Esophagus muscularis mucosa (tissue), 4 donors: ENCODE measurements at regions not wholly inside any gene's neighbourhood (a gene's known extent, or its start where the extent isn't known, plus 50 kb on each side); places are given as distances from the start of the nearest gene placed in this dataset.

Experiments
- DNase-seq: peaks from one replicate; pipeline ENCODE4 v3.0.0-alpha.2; 2017; ENCODE audit errors: extremely low spot score
- H3K27ac ChIP-seq, 4 donors: fragments of 200-600 bp; sonication (generic); replicated peaks in 1 of 4; 1 replicate in 3 of 4; 2 replicates in 1 of 4; pipeline ENCODE4 v1.5.1; 2016 to 2019; ENCODE audit warnings: mild to moderate bottlenecking in 1 of 4
- H3K27me3 ChIP-seq, 4 donors: fragments of 200-600 bp; sonication (generic); one replicate each; pipeline versions ENCODE4 v1.5.1 to v1.6.0; 2016 to 2019
- H3K36me3 ChIP-seq, 4 donors: fragments of 200-600 bp; sonication (generic); one replicate each; pipeline ENCODE4 v1.5.1; 2016 to 2019
- H3K4me1 ChIP-seq, 4 donors: fragments of 200-600 bp; sonication (generic); one replicate each; pipeline ENCODE4 v1.5.1; 2016 to 2019
- H3K4me3 ChIP-seq, 4 donors: fragments of 200-600 bp; sonication (generic); 1 replicate in 2 of 4; 2 replicates in 2 of 4; pipeline ENCODE4 v1.5.1; 2016 to 2019; ENCODE audit warnings: mild to moderate bottlenecking in 4 of 4, moderate library complexity in 1 of 4
- H3K9me3 ChIP-seq, 4 donors: fragments of 200-600 bp; sonication (generic); 1 replicate in 3 of 4; 2 replicates in 1 of 4; pipeline ENCODE4 v1.5.1; 2016 to 2019
- EP300 ChIP-seq: sonication (generic); formaldehyde crosslinking; IDR thresholded peaks from one replicate; pipeline ENCODE4 v1.6.1; 2017; ENCODE audit warnings: antibody characterized with exemption
- POLR2A ChIP-seq: fragments of 450-650 bp; IDR thresholded peaks from one replicate; pipeline ENCODE4 v1.6.1; 2017; ENCODE audit warnings: antibody characterized with exemption, moderate library complexity, mild to moderate bottlenecking, low read depth
- POLR2AphosphoS5 ChIP-seq, 2 donors: sonication (generic); formaldehyde crosslinking; IDR thresholded peaks; one replicate each; pipeline ENCODE4 v1.6.1; 2017; ENCODE audit warnings: antibody characterized with exemption in 2 of 2
- WGBS: methylation state at CpG from one replicate; pipeline ENCODE4 v1.1.5; 2018; 5-methylcytosine and 5-hydroxymethylcytosine counted together
- intact Hi-C: fragments of 100-400 bp; cut with DNase I; formaldehyde crosslinking; loops from one replicate; pipeline ENCODE4 v1.15.1; 2023
- TF ChIP-seq, protein P1 (sequence below), 3 experiments: fragments of 200-600 bp in 2 of 3; fragments of 450-650 bp in 1 of 3; sonication (generic) in 2 of 3; IDR thresholded peaks; one replicate each; pipeline ENCODE4 v1.5.1; 2017 to 2019; ENCODE audit warnings: antibody characterized with exemption in 3 of 3, mild to moderate bottlenecking in 2 of 3, moderate library complexity in 1 of 3

- Histone ChIP-seq H3K4me1 (peaks cover 18 to 65% (median 50%) of the 10 kb centered on the region in 4 donors), H3K9me3 (no peaks in the 10 kb centered on the region), H3K36me3 (no peaks in the 10 kb centered on the region), H3K27me3 (no peaks in the 10 kb centered on the region), H3K4me3 (no peak overlapping the region), H3K27ac (peak overlapping the region; percentile 73 to 80 (median 74))
- WGBS, result 28% methylated on average over 5 of the region's 5 CpGs
- no peak for DNase-seq
- intact Hi-C loops, result no loop called here
- TF ChIP-seq POLR2AphosphoS5 (IDR thresholded peaks at IDR 0.05) (peak; percentile 52 to 76), POLR2A (no peak)
These were observed 678.0 kb upstream of the RAB6C start for GRCh38 chr2:129301431-129301913.

DNA sequence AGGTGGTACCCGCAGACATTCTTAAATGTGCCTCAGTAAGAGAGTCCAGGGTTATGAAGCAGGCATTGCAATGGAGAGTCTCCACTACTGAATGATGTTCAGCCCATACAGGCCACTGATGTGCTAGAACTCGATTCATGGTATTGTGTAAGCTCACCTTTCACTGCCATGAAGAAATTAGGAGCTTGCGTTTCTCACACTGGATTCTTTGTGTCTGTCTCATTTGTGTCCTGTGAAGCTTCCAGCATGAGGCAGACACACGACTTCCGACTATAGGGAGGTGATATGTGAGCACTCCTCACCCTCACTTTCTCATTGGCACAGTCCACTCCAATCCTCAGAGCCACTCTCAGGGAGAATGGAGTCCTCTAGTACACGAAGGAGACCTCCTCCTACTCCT lies 677.4 kb upstream of the RAB6C start:
- 43% methylated on average over 6 of the region's 6 CpGs for WGBS
- intact Hi-C loops, result no loop called here
- DNase-seq, result no peak
- H3K4me3 ChIP-seq, result no peak overlapping the region
- H3K9me3 ChIP-seq, result no peaks in the 10 kb centered on the region
- TF ChIP-seq POLR2A (no peak), EP300 (no peak), POLR2AphosphoS5 (IDR thresholded peaks at IDR 0.05) (no peak)
- TF ChIP-seq, protein P1, sequence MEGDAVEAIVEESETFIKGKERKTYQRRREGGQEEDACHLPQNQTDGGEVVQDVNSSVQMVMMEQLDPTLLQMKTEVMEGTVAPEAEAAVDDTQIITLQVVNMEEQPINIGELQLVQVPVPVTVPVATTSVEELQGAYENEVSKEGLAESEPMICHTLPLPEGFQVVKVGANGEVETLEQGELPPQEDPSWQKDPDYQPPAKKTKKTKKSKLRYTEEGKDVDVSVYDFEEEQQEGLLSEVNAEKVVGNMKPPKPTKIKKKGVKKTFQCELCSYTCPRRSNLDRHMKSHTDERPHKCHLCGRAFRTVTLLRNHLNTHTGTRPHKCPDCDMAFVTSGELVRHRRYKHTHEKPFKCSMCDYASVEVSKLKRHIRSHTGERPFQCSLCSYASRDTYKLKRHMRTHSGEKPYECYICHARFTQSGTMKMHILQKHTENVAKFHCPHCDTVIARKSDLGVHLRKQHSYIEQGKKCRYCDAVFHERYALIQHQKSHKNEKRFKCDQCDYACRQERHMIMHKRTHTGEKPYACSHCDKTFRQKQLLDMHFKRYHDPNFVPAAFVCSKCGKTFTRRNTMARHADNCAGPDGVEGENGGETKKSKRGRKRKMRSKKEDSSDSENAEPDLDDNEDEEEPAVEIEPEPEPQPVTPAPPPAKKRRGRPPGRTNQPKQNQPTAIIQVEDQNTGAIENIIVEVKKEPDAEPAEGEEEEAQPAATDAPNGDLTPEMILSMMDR (IDR thresholded peaks at IDR 0.05), result no peak
- H3K27me3 ChIP-seq, result no peaks in the 10 kb centered on the region
- H3K4me1 ChIP-seq, result peaks cover 15 to 59% (median 47%) of the 10 kb centered on the region in 4 donors
- peak overlapping the region; percentile 61 to 80 (median 74) for H3K27ac ChIP-seq
- H3K36me3 ChIP-seq, result no peaks in the 10 kb centered on the region

- DNase-seq, result no peak
- 35% methylated on average over 6 of the region's 6 CpGs for WGBS
- TF ChIP-seq POLR2A, result no peak
- no peak for TF ChIP-seq POLR2AphosphoS5 (IDR thresholded peaks at IDR 0.05)
- TF ChIP-seq EP300, result no peak
- TF ChIP-seq, protein P1 (IDR thresholded peaks at IDR 0.05), result no peak
- no peak overlapping the region for H3K4me3 ChIP-seq
- H3K27ac ChIP-seq, result peak overlapping the region; percentile 61 to 80 (median 74)
- H3K36me3 ChIP-seq, result no peaks in the 10 kb centered on the region
- peaks cover 15 to 53% (median 42%) of the 10 kb centered on the region in 4 donors for H3K4me1 ChIP-seq
- intact Hi-C loops, result no loop called here
- H3K27me3 ChIP-seq, result no peaks in the 10 kb centered on the region
- no peaks in the 10 kb centered on the region for H3K9me3 ChIP-seq
These were observed 676.8 kb upstream of the RAB6C start for GRCh38 chr2:129302561-129303183.

DNA sequence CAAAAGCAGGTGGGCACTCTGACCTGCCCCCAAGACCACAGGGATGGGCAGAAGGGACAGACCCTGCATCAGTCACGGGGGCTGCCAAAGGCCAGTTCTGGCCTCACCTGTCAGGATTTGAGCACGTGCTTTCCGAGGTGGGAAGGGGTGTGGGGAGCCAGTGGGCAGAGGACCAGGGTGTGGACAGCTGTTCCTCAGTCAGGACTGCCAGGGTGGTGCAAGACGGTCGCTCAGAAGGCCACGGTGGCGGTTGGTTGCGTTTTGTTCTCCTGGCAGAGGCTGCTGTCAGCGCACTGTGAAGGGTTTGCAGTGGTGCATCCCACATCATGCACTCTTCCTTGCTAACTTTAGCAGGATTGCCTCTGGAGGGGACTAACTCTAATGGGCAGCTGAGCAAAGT lies 665.3 kb upstream of the RAB6C start:
- 94% methylated on average over 9 of the region's 9 CpGs for WGBS
- no peak for DNase-seq
- Histone ChIP-seq H3K27me3 (no peaks in the 10 kb centered on the region), H3K4me3 (no peak overlapping the region), H3K27ac (no peak overlapping the region), H3K36me3 (no peaks in the 10 kb centered on the region), H3K9me3 (no peaks in the 10 kb centered on the region), H3K4me1 (no peaks in the 10 kb centered on the region)
- TF ChIP-seq POLR2AphosphoS5 (IDR thresholded peaks at IDR 0.05), result no peak
- TF ChIP-seq, protein P1 (IDR thresholded peaks at IDR 0.05), result no peak
- TF ChIP-seq POLR2A, result no peak
- no peak for TF ChIP-seq EP300
- intact Hi-C loops, result no loop called here

DNA sequence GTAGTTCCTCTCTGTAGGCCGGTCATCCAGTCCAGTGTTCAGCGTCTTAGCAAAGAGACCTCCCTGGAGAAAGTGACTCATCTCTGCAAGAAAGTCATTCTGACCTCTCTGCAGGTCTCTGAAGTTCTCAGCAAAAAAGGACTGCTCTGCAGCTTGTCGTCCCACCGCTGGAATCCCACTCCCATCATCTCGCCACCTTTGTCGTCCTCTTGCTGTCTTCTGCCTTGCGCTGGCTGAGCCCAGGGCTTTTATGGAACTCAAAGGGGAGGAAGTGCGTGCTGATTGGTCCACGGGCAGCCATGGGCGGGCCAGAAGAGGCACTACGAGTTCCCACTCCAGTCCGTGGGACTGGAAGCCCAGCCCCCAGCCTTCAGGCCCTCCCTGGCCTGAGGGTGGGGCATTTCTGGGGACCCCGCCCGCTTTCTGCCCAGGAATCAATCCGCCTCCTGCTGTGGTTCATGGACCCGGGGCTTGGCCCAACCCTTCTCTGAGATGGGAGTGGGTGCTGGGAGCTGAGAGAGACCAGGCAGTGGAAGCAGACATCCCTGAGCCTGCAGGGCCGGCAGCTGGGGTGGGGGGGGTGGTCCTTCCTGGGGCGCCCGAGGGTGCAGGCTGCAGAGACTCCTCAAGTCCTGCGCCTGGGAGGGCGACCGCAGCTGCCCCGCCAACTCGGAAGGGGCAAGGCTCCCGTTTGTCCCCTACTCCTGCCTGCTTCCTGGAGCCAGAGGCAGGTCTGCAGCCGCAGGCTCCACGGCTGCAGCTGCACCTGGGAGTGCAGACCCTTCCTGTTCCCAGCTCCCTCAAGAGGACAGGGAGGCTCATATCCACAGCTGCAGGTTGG lies 660.7 kb upstream of the RAB6C start:
- Histone ChIP-seq H3K27ac (no peak overlapping the region), H3K4me1 (no peaks in the 10 kb centered on the region), H3K36me3 (no peaks in the 10 kb centered on the region), H3K9me3 (no peaks in the 10 kb centered on the region), H3K4me3 (no peak overlapping the region), H3K27me3 (no peaks in the 10 kb centered on the region)
- TF ChIP-seq POLR2AphosphoS5 (IDR thresholded peaks at IDR 0.05), result no peak
- no peak for TF ChIP-seq EP300
- WGBS, result 82% methylated on average over 15 of the region's 27 CpGs
- no peak for DNase-seq
- intact Hi-C loops, result no loop called here
